CD14-positive monocyte (primary cell): ENCODE measurements at regions not wholly inside any gene's neighbourhood (a gene's known extent, or its start where the extent isn't known, plus 50 kb on each side); places are given as distances from the start of the nearest gene placed in this dataset.
A peak's percentile ranks its signal among the peaks of the same experiment; 100 is the strongest.

Source experiments
- DNase-seq, 3 donors: peaks; one replicate each; pipeline ENCODE4 v3.0.0-alpha.2; 2011 to 2022
- H2AFZ ChIP-seq: 2 replicates; pipeline ENCODE4 v1.6.0; 2012; ENCODE audit warnings: mild to moderate bottlenecking, low read depth, low read length, inconsistent platforms; ENCODE audit not compliant: insufficient read depth, poor library complexity, severe bottlenecking
- H3K27ac ChIP-seq, 2 donors: 1 replicate in 1 of 2; 2 replicates in 1 of 2; pipeline ENCODE4 v1.5.1; 2012 to 2013; ENCODE audit warnings: low read length in 2 of 2, control low read depth in 1 of 2, inconsistent platforms in 1 of 2, low read depth in 1 of 2, mild to moderate bottlenecking in 1 of 2
- H3K27me3 ChIP-seq, 2 donors: one replicate each; pipeline versions ENCODE4 v1.6.0 to v1.6.1; 2011 to 2013; ENCODE audit warnings: low read length in 2 of 2; ENCODE audit not compliant: control insufficient read depth in 2 of 2, insufficient read depth in 2 of 2
- H3K36me3 ChIP-seq, 2 donors: replicated peaks in 1 of 2; 1 replicate in 1 of 2; 2 replicates in 1 of 2; pipeline versions ENCODE4 v1.5.1 to v1.6.1; 2012 to 2013; ENCODE audit warnings: low read length in 2 of 2, control low read depth in 1 of 2, inconsistent platforms in 1 of 2, mild to moderate bottlenecking in 1 of 2; ENCODE audit not compliant: insufficient read depth in 2 of 2, control insufficient read depth in 1 of 2
- H3K4me1 ChIP-seq, 2 donors: 1 replicate in 1 of 2; 2 replicates in 1 of 2; pipeline versions ENCODE4 v1.5.1 to v1.6.1; 2012 to 2013; ENCODE audit warnings: low read length in 2 of 2, control low read depth in 1 of 2, inconsistent platforms in 1 of 2, mild to moderate bottlenecking in 1 of 2, moderate library complexity in 1 of 2; ENCODE audit not compliant: insufficient read depth in 2 of 2, control insufficient read depth in 1 of 2
- H3K4me2 ChIP-seq: replicated peaks from 2 replicates; pipeline ENCODE3; 2012; ENCODE audit warnings: low read length, moderate library complexity, mild to moderate bottlenecking; ENCODE audit not compliant: poor library complexity, severe bottlenecking; ENCODE audit errors: extremely low read depth
- H3K4me3 ChIP-seq, 3 experiments: fragments of 200-600 bp in 1 of 3; sonication (generic) in 1 of 3; replicated peaks in 1 of 3; 1 replicate in 2 of 3; 2 replicates in 1 of 3; pipeline ENCODE4 v1.5.1; 2011 to 2013; ENCODE audit warnings: low read length in 3 of 3, mild to moderate bottlenecking in 3 of 3, control low read depth in 2 of 3, low read depth in 2 of 3, inconsistent platforms in 1 of 3, moderate library complexity in 1 of 3
- H3K79me2 ChIP-seq: 2 replicates; pipeline ENCODE4 v1.6.0; 2012; ENCODE audit warnings: mild to moderate bottlenecking, control low read depth, inconsistent platforms, low read length, moderate library complexity; ENCODE audit not compliant: insufficient read depth
- H3K9ac ChIP-seq: 2 replicates; pipeline ENCODE4 v1.6.0; 2017; ENCODE audit warnings: low read length, mild to moderate bottlenecking; ENCODE audit not compliant: insufficient read depth, poor library complexity, severe bottlenecking
- H3K9me3 ChIP-seq, 2 donors: replicated peaks in 1 of 2; 1 replicate in 1 of 2; 2 replicates in 1 of 2; pipeline versions ENCODE4 v1.5.1 to v1.6.1; 2012 to 2013; ENCODE audit warnings: low read length in 2 of 2, control low read depth in 1 of 2; ENCODE audit not compliant: control insufficient read depth in 1 of 2, insufficient read depth in 1 of 2
- H4K20me1 ChIP-seq: 2 replicates; pipeline ENCODE4 v1.6.0; 2012; ENCODE audit warnings: mild to moderate bottlenecking, low read length, control low read depth, moderate library complexity; ENCODE audit not compliant: insufficient read depth
- H3K27ac Mint-ChIP-seq, 7 donors: one replicate each; pipeline ENCODE4 v1.8.0; 2020; ENCODE audit warnings: mild to moderate bottlenecking in 7 of 7, mixed read lengths in 7 of 7, moderate library complexity in 6 of 7, inconsistent platforms in 2 of 7
- H3K27me3 Mint-ChIP-seq, 3 donors: one replicate each; pipeline ENCODE4 v1.8.0; 2021 to 2022; ENCODE audit warnings: low read depth in 3 of 3, mild to moderate bottlenecking in 3 of 3, mixed read lengths in 3 of 3, moderate library complexity in 3 of 3, inconsistent platforms in 1 of 3
- H3K36me3 Mint-ChIP-seq, 2 donors: one replicate each; pipeline ENCODE4 v1.8.0; 2020; ENCODE audit warnings: mixed read lengths in 2 of 2, inconsistent platforms in 1 of 2, mild to moderate bottlenecking in 1 of 2
- H3K4me1 Mint-ChIP-seq: one replicate; pipeline ENCODE4 v1.8.0; 2020; ENCODE audit warnings: mild to moderate bottlenecking, mixed read lengths
- H3K4me3 Mint-ChIP-seq, 2 donors: one replicate each; pipeline ENCODE4 v1.8.0; 2020; ENCODE audit warnings: mild to moderate bottlenecking in 2 of 2, mixed read lengths in 2 of 2, moderate library complexity in 1 of 2
- H3K9me3 Mint-ChIP-seq, 7 donors: one replicate each; pipeline ENCODE4 v1.8.0; 2020 to 2022; ENCODE audit warnings: mixed read lengths in 7 of 7, mild to moderate bottlenecking in 6 of 7, moderate library complexity in 6 of 7, inconsistent platforms in 2 of 7
- CTCF ChIP-seq: fragments of 200-600 bp; IDR thresholded peaks from one replicate; pipeline ENCODE4 v1.8.0; 2022; ENCODE audit warnings: antibody characterized with exemption, mild to moderate bottlenecking
- WGBS: methylation state at CpG from one replicate; pipeline ENCODE4 v1.1.5; 2013; ENCODE audit warnings: missing lambda C conversion rate; ENCODE audit not compliant: insufficient coverage; 5-methylcytosine and 5-hydroxymethylcytosine counted together
- intact Hi-C, 2 donors: fragments of 100-400 bp; cut with micrococcal nuclease; formaldehyde crosslinking; loops; one replicate each; pipeline versions ENCODE4 v1.15.0 to v1.15.1; 2023

DNA sequence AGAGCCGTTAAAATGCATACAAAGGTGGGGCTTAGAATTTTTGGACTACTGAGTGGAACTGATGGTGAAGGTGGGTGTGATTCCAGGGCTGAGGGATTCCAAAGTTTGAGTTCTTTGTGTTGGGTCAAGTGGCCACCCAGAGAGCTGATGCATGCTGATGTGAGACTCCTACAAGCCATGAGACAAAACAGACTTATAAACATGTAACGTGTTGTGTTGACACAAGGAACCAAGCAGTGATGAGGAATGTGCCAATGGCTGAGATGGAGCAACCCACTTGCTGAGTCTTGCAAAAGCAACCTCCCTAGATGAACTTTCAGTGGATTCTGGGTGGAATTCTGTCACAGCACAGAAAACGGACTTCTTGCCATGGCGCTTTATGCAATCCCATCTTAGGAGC, 289.0 kb downstream of the TLE3 start:
- no peaks in the 10 kb centered on the region for H4K20me1 ChIP-seq
- H3K27ac Mint-ChIP-seq: peak overlapping the region; percentile 73 to 95 (median 88)
- H3K79me2 ChIP-seq: no peaks in the 10 kb centered on the region
- no peaks in the 10 kb centered on the region for H3K27me3 ChIP-seq
- H3K9ac ChIP-seq: no peak overlapping the region
- H3K4me1 ChIP-seq: peaks cover 35 to 43% of the 10 kb centered on the region in 2 donors
- H3K36me3 Mint-ChIP-seq: peaks cover 0 to 5% of the 10 kb centered on the region in 2 donors
- no peaks in the 10 kb centered on the region for H3K36me3 ChIP-seq
- H3K4me3 ChIP-seq: no peak overlapping the region
- peak overlapping the region in 1 of 2 donors; percentile 76 for H3K27ac ChIP-seq
- TF ChIP-seq CTCF: no peak
- no peak overlapping the region for H2AFZ ChIP-seq
- intact Hi-C loops: loop anchor here in 1 of 2 donors (5.0 kb wide), 2 partner anchors 46 to 81 kb away; no protein-coding TSS in a partner anchor
- no peak overlapping the region for H3K4me2 ChIP-seq
- peak; percentile 54 to 79 (median 62) for DNase-seq
- peaks cover 47% of the 10 kb centered on the region for H3K4me1 Mint-ChIP-seq
- no peaks in the 10 kb centered on the region for H3K9me3 ChIP-seq
- no peak overlapping the region for H3K4me3 Mint-ChIP-seq
- 92% methylated on average over 3 of the region's 4 CpGs for WGBS
- peaks cover 0 to 3% (median 0%) of the 10 kb centered on the region in 7 donors for H3K9me3 Mint-ChIP-seq
- peaks cover 14 to 17% (median 15%) of the 10 kb centered on the region in 3 donors for H3K27me3 Mint-ChIP-seq

GRCh38 chr15:69809421-69809820, 288.3 kb downstream of the TLE3 start:
- H3K27me3 Mint-ChIP-seq: peaks cover 14 to 17% (median 15%) of the 10 kb centered on the region in 3 donors
- no CpG with 5 or more reads among the region's 2 CpGs for WGBS
- H3K4me3 Mint-ChIP-seq: no peak overlapping the region

More at GRCh38 chr15:69809421-69809820, 288.3 kb downstream of the TLE3 start:
- H3K36me3 ChIP-seq: no peaks in the 10 kb centered on the region
- H3K9ac ChIP-seq: no peak overlapping the region
- TF ChIP-seq CTCF: no peak
- no peaks in the 10 kb centered on the region for H3K79me2 ChIP-seq
- no peaks in the 10 kb centered on the region for H4K20me1 ChIP-seq
- H3K4me3 ChIP-seq: no peak overlapping the region
- Mint-ChIP-seq H3K36me3 (peaks cover 0 to 5% of the 10 kb centered on the region in 2 donors), H3K9me3 (peaks cover 0 to 3% (median 0%) of the 10 kb centered on the region in 7 donors), H3K4me1 (peaks cover 40% of the 10 kb centered on the region), H3K27ac (peak overlapping the region in 3 of 7 donors; percentile 27 to 95 (median 61))
- H3K9me3 ChIP-seq: no peaks in the 10 kb centered on the region
- no peaks in the 10 kb centered on the region for H3K27me3 ChIP-seq
- H3K4me1 ChIP-seq: peaks cover 28 to 36% of the 10 kb centered on the region in 2 donors
- H3K27ac ChIP-seq: no peak overlapping the region
- intact Hi-C loops: loop anchor here in 1 of 2 donors (5.0 kb wide), 2 partner anchors 47 to 82 kb away; no protein-coding TSS in a partner anchor
- no peak for DNase-seq
- H2AFZ ChIP-seq: no peak overlapping the region
- H3K4me2 ChIP-seq: no peak overlapping the region
